Right kidney (tissue), 1 donor: ENCODE measurements at regions not wholly inside any gene's neighbourhood (a gene's known extent, or its start where the extent isn't known, plus 50 kb on each side); places are given as distances from the start of the nearest gene placed in this dataset.
A peak's percentile ranks its signal among the peaks of the same experiment; 100 is the strongest.

Source experiments
- DNase-seq: peaks from one replicate; pipeline ENCODE4 v3.0.0-alpha.2; 2016

GRCh38 chr18:77522051-77522675 is 272.5 kb downstream of the GALR1 start:
- no peak for DNase-seq

GRCh38 chr18:77524909-77525308 is 275.3 kb downstream of the GALR1 start:
- DNase-seq, result no peak

- no peak for DNase-seq
Measured at GRCh38 chr18:77526962-77527361, 277.3 kb downstream of the GALR1 start.

- no peak for DNase-seq
Measured at GRCh38 chr18:77528872-77529271, 279.2 kb downstream of the GALR1 start.

DNA sequence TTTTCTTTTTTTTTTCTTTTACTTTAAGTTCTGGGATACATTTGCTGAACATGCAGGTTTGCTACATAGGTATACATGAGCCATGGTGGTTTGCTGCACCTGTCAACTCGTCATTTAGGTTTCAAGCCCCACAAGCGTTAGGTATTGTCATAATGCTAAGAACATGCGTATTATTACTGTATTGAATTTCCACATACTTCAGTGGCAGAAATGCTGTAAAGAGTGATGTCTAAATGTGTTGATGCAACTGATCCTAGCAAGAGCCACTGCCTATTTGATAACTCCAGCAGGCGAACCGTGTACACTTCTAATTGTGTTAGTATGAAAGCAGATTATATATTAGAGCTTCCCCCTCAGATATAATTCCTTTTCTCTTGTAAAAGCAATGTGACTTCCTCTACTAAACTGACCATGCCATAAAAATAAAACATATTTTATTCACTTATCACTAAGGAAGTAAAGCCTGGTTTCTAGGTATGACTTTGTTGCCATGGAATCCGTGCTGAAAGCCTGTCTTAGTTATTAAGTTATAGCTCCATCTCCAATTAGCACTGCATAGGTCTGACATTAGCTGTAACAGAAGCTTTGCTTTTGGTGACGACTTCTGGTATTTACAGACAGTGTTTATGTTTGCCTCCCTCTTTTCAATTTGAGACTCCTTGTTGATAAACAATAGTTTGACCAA is 280.0 kb downstream of the GALR1 start:
- DNase-seq, result no peak

DNA sequence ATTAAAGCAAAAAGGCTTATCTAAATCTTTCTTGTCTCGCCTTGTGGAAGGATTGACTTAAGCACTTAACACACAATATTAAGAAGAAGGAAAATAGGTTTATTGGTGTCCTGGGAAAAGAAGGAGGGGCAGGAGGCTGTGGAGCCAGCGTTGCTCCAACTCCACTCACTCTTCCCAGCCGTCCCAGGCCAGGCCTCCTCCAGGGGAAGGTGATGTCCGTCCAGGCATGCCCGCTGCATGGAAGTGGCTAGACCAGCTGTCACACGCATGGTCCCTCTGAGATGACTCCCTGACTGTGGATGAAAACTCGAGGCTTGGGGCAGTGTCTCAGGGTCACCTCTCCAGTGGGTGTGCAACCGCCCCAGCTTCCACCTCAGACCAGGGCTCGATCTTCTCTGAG is 281.1 kb downstream of the GALR1 start:
- no peak for DNase-seq

GRCh38 chr18:77539860-77540259 is 290.2 kb downstream of the GALR1 start:
- DNase-seq, result no peak

DNA sequence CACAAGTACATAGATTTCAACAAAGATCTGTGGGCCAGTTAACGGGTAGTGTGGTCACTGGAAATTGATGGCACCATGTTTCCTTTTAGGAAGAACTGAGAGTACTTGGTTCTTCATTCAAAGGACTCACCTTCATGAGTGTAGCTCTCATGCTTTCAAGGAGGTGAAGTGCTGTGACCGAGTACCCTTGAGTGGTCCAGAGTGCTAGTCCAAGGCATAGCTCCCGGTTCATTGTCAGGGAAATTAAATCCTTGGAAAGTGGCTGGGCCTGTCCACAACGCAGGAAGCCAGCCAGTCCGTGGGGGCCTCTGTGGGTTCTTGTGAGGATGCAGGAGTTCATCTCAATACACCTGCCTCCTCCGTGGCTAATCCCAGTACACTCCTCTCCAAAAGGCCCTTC is 295.1 kb downstream of the GALR1 start:
- no peak for DNase-seq

- no peak for DNase-seq
Measured at GRCh38 chr18:77547757-77548156, 298.1 kb downstream of the GALR1 start.

- DNase-seq, result no peak
Measured at GRCh38 chr18:77548790-77549420, 299.3 kb downstream of the GALR1 start.

DNA sequence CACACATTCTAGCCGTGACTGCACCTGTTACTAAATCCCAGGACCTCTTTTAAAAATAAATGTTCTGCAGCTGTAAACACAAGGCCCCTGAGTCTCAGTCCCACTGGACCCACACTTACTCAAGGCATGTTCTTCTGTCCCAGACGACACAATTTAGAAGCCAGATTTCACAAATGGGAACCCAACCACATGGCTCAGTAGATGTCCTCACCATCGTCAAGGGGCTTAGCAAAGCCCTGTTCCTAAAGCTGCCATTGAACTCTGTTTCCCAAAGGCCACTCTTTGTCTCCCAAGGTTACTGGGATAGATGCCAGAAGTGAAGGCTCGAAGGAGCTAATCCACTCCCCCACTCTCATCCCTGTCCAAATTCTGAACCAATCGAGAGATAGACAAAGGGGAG is 301.0 kb downstream of the GALR1 start:
- DNase-seq, result no peak

- DNase-seq, result no peak
Measured at GRCh38 chr18:77551055-77551454, 301.4 kb downstream of the GALR1 start.

DNA sequence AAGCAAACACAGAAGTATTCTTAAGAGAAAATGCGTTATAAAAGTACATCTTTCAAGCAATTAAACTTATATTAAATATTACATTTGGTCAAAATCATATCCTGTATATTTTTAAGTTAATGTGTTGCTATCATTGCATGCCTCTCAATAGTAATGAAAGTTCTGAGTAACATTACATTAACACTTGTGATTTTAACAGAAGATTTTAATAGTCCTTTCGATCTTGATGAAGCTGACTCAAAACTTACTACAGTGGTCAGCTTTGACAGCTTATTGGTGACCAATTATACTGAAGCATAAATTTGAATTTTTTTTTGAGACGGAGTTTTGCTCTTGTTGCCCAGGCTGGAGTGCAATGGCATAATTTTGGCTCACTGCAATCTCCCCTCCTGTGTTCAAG is 303.3 kb downstream of the GALR1 start:
- no peak for DNase-seq

GRCh38 chr18:77554061-77554460 is 304.4 kb downstream of the GALR1 start:
- DNase-seq, result no peak

DNA sequence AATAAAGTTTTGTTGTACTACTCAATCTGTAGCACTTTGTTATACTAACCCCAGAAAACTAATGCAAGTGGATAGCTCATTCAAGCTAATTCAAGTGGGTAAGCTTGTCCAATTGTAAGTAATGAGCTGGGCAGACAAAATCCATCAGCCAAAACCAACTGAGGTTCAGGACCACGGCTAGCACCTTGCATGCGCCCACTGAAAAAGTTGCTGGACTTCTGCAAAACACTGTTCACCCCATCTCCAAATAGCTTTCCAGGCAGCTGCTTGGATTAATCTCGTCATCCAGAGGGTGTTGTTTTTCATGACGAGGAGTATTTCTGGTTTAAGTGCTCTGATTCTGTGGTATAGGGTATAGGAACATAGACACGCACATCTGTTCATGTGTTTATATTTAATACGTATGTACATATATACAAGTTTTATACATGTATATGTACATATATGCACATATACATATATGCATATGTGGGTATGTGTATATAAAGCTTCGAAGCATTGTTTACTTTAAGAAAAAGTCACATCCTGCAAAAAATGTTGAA is 307.5 kb downstream of the GALR1 start:
- DNase-seq, result peak; percentile 8

GRCh38 chr18:77559274-77559910 is 309.7 kb downstream of the GALR1 start:
- no peak for DNase-seq

DNA sequence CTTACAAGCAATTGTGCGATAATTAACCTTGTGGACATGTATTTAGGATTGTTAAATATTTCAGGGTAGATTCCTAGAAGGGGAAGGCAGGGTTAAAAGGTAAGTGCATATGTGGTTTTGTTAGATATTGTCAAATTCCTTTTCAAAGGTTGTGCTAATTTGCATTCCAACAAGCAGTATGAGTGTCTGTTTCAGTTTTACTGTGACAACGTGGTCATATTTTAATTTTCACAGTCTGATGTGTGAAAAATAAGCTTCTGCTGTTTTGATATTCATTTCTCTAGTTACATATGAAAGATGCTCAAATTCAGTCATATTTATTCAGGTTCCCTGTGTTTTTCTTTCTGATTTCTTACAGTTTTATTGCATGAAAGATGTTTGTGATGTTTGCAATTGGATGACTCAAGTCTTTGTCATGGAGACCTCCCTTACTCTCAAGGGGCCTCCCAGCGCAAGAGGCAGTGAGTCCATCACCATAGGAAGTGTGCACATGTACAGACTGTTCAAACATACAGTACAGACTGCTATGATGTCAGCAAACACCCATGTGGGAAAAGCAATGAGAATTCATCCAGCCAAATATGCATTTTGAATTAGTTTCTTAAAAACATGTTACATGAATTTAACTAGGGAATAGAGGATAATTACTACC is 310.8 kb downstream of the GALR1 start:
- no peak for DNase-seq

DNA sequence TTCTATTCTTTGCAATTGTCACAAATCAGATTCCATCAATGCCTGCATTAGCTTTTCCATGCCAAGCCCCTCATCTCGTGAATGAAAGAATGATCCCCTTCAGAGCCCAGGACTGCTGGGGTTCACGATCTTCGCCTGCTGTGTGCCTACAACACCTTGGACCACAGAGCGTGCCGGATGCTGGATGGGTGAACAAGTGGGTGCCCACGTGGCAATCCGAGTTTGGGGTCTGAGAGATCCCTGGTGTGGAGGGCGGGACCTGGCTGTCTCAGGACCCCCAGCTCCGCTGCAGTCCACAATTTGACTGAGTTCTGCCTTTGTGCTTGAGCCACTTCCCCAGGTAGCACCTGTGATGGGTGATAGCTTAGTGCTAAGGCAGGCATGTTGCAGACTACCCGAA is 317.0 kb downstream of the GALR1 start:
- no peak for DNase-seq

GRCh38 chr18:77567205-77567604 is 317.6 kb downstream of the GALR1 start:
- DNase-seq, result no peak

- no peak for DNase-seq
Measured at GRCh38 chr18:77571743-77572142, 322.1 kb downstream of the GALR1 start.

GRCh38 chr18:77572537-77572936 is 322.9 kb downstream of the GALR1 start:
- no peak for DNase-seq

DNA sequence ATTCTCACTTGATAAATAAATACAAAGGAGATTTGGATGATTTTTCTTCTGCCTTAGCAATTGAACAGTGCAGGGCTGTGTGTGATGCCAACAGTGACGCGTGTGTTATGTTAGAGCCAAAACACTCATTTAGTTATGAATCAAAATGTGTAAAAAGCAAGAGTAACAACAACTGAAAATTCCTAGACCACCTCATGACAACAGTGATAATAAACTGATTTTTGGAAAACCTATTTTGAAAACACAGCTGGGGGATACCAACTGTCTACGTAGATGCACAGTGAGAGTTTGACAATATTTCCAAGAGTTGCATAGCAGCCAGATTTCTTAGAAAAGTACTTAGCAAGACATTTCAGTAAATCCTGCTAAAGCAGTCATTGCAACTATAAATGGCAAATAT is 323.9 kb downstream of the GALR1 start:
- DNase-seq, result no peak
